CD14-positive monocyte (primary cell): ENCODE measurements at regions not wholly inside any gene's neighbourhood (a gene's known extent, or its start where the extent isn't known, plus 50 kb on each side); places are given as distances from the start of the nearest gene placed in this dataset.

Experiments used
- DNase-seq, 3 donors: peaks; one replicate each; pipeline ENCODE4 v3.0.0-alpha.2; 2011 to 2022
- H2AFZ ChIP-seq: 2 replicates; pipeline ENCODE4 v1.6.0; 2012; ENCODE audit warnings: mild to moderate bottlenecking, low read depth, low read length, inconsistent platforms; ENCODE audit not compliant: insufficient read depth, poor library complexity, severe bottlenecking
- H3K27ac ChIP-seq, 2 donors: 1 replicate in 1 of 2; 2 replicates in 1 of 2; pipeline ENCODE4 v1.5.1; 2012 to 2013; ENCODE audit warnings: low read length in 2 of 2, control low read depth in 1 of 2, inconsistent platforms in 1 of 2, low read depth in 1 of 2, mild to moderate bottlenecking in 1 of 2
- H3K27me3 ChIP-seq, 2 donors: one replicate each; pipeline versions ENCODE4 v1.6.0 to v1.6.1; 2011 to 2013; ENCODE audit warnings: low read length in 2 of 2; ENCODE audit not compliant: control insufficient read depth in 2 of 2, insufficient read depth in 2 of 2
- H3K36me3 ChIP-seq, 2 donors: replicated peaks in 1 of 2; 1 replicate in 1 of 2; 2 replicates in 1 of 2; pipeline versions ENCODE4 v1.5.1 to v1.6.1; 2012 to 2013; ENCODE audit warnings: low read length in 2 of 2, control low read depth in 1 of 2, inconsistent platforms in 1 of 2, mild to moderate bottlenecking in 1 of 2; ENCODE audit not compliant: insufficient read depth in 2 of 2, control insufficient read depth in 1 of 2
- H3K4me1 ChIP-seq, 2 donors: 1 replicate in 1 of 2; 2 replicates in 1 of 2; pipeline versions ENCODE4 v1.5.1 to v1.6.1; 2012 to 2013; ENCODE audit warnings: low read length in 2 of 2, control low read depth in 1 of 2, inconsistent platforms in 1 of 2, mild to moderate bottlenecking in 1 of 2, moderate library complexity in 1 of 2; ENCODE audit not compliant: insufficient read depth in 2 of 2, control insufficient read depth in 1 of 2
- H3K4me2 ChIP-seq: replicated peaks from 2 replicates; pipeline ENCODE3; 2012; ENCODE audit warnings: low read length, moderate library complexity, mild to moderate bottlenecking; ENCODE audit not compliant: poor library complexity, severe bottlenecking; ENCODE audit errors: extremely low read depth
- H3K4me3 ChIP-seq, 3 experiments: fragments of 200-600 bp in 1 of 3; sonication (generic) in 1 of 3; replicated peaks in 1 of 3; 1 replicate in 2 of 3; 2 replicates in 1 of 3; pipeline ENCODE4 v1.5.1; 2011 to 2013; ENCODE audit warnings: low read length in 3 of 3, mild to moderate bottlenecking in 3 of 3, control low read depth in 2 of 3, low read depth in 2 of 3, inconsistent platforms in 1 of 3, moderate library complexity in 1 of 3
- H3K79me2 ChIP-seq: 2 replicates; pipeline ENCODE4 v1.6.0; 2012; ENCODE audit warnings: mild to moderate bottlenecking, control low read depth, inconsistent platforms, low read length, moderate library complexity; ENCODE audit not compliant: insufficient read depth
- H3K9ac ChIP-seq: 2 replicates; pipeline ENCODE4 v1.6.0; 2017; ENCODE audit warnings: low read length, mild to moderate bottlenecking; ENCODE audit not compliant: insufficient read depth, poor library complexity, severe bottlenecking
- H3K9me3 ChIP-seq, 2 donors: replicated peaks in 1 of 2; 1 replicate in 1 of 2; 2 replicates in 1 of 2; pipeline versions ENCODE4 v1.5.1 to v1.6.1; 2012 to 2013; ENCODE audit warnings: low read length in 2 of 2, control low read depth in 1 of 2; ENCODE audit not compliant: control insufficient read depth in 1 of 2, insufficient read depth in 1 of 2
- H4K20me1 ChIP-seq: 2 replicates; pipeline ENCODE4 v1.6.0; 2012; ENCODE audit warnings: mild to moderate bottlenecking, low read length, control low read depth, moderate library complexity; ENCODE audit not compliant: insufficient read depth
- H3K27ac Mint-ChIP-seq, 7 donors: one replicate each; pipeline ENCODE4 v1.8.0; 2020; ENCODE audit warnings: mild to moderate bottlenecking in 7 of 7, mixed read lengths in 7 of 7, moderate library complexity in 6 of 7, inconsistent platforms in 2 of 7
- H3K27me3 Mint-ChIP-seq, 3 donors: one replicate each; pipeline ENCODE4 v1.8.0; 2021 to 2022; ENCODE audit warnings: low read depth in 3 of 3, mild to moderate bottlenecking in 3 of 3, mixed read lengths in 3 of 3, moderate library complexity in 3 of 3, inconsistent platforms in 1 of 3
- H3K36me3 Mint-ChIP-seq, 2 donors: one replicate each; pipeline ENCODE4 v1.8.0; 2020; ENCODE audit warnings: mixed read lengths in 2 of 2, inconsistent platforms in 1 of 2, mild to moderate bottlenecking in 1 of 2
- H3K4me1 Mint-ChIP-seq: one replicate; pipeline ENCODE4 v1.8.0; 2020; ENCODE audit warnings: mild to moderate bottlenecking, mixed read lengths
- H3K4me3 Mint-ChIP-seq, 2 donors: one replicate each; pipeline ENCODE4 v1.8.0; 2020; ENCODE audit warnings: mild to moderate bottlenecking in 2 of 2, mixed read lengths in 2 of 2, moderate library complexity in 1 of 2
- H3K9me3 Mint-ChIP-seq, 7 donors: one replicate each; pipeline ENCODE4 v1.8.0; 2020 to 2022; ENCODE audit warnings: mixed read lengths in 7 of 7, mild to moderate bottlenecking in 6 of 7, moderate library complexity in 6 of 7, inconsistent platforms in 2 of 7
- CTCF ChIP-seq: fragments of 200-600 bp; IDR thresholded peaks from one replicate; pipeline ENCODE4 v1.8.0; 2022; ENCODE audit warnings: antibody characterized with exemption, mild to moderate bottlenecking
- WGBS: methylation state at CpG from one replicate; pipeline ENCODE4 v1.1.5; 2013; ENCODE audit warnings: missing lambda C conversion rate; ENCODE audit not compliant: insufficient coverage; 5-methylcytosine and 5-hydroxymethylcytosine counted together
- intact Hi-C, 2 donors: fragments of 100-400 bp; cut with micrococcal nuclease; formaldehyde crosslinking; loops; one replicate each; pipeline versions ENCODE4 v1.15.0 to v1.15.1; 2023

GRCh38 chr16:80427795-80428194, 113.0 kb upstream of the DYNLRB2 start:
- peaks cover 0 to 7% (median 4%) of the 10 kb centered on the region in 7 donors for H3K9me3 Mint-ChIP-seq
- no peaks in the 10 kb centered on the region for H3K36me3 Mint-ChIP-seq
- no peak overlapping the region for H3K27ac Mint-ChIP-seq
- Histone ChIP-seq H3K4me3 (no peak overlapping the region), H3K4me1 (no peaks in the 10 kb centered on the region), H3K79me2 (no peaks in the 10 kb centered on the region), H3K27me3 (no peaks in the 10 kb centered on the region), H3K27ac (no peak overlapping the region), H3K4me2 (no peak overlapping the region), H3K36me3 (no peaks in the 10 kb centered on the region), H3K9ac (no peak overlapping the region), H4K20me1 (no peaks in the 10 kb centered on the region), H3K9me3 (peaks cover 0 to 5% of the 10 kb centered on the region in 2 donors), H2AFZ (no peak overlapping the region)
- DNase-seq, result no peak
- H3K4me1 Mint-ChIP-seq, result no peaks in the 10 kb centered on the region
- no peak for TF ChIP-seq CTCF
- 100% methylated on average over 2 of the region's 2 CpGs for WGBS
- H3K27me3 Mint-ChIP-seq, result peaks cover 0 to 5% (median 2%) of the 10 kb centered on the region in 3 donors
- no peak overlapping the region for H3K4me3 Mint-ChIP-seq
- intact Hi-C loops, result no loop called here

GRCh38 chr16:80418517-80419355, 122.1 kb upstream of the DYNLRB2 start:
- no peak for TF ChIP-seq CTCF
- Mint-ChIP-seq H3K9me3 (peaks cover 0 to 6% (median 0%) of the 10 kb centered on the region in 7 donors), H3K4me3 (no peak overlapping the region), H3K4me1 (no peaks in the 10 kb centered on the region), H3K27ac (no peak overlapping the region), H3K36me3 (no peaks in the 10 kb centered on the region), H3K27me3 (peaks cover 0 to 4% (median 3%) of the 10 kb centered on the region in 3 donors)
- Histone ChIP-seq H3K9ac (no peak overlapping the region), H3K9me3 (no peaks in the 10 kb centered on the region), H3K27ac (no peak overlapping the region), H3K79me2 (no peaks in the 10 kb centered on the region), H3K4me1 (no peaks in the 10 kb centered on the region), H3K4me3 (no peak overlapping the region), H3K36me3 (no peaks in the 10 kb centered on the region), H3K27me3 (no peaks in the 10 kb centered on the region), H3K4me2 (no peak overlapping the region), H4K20me1 (no peaks in the 10 kb centered on the region), H2AFZ (no peak overlapping the region)
- no peak for DNase-seq
- WGBS, result 93% methylated on average over 6 of the region's 8 CpGs
- intact Hi-C loops, result no loop called here
